A673 (cell line): ENCODE measurements at regions not wholly inside any gene's neighbourhood (a gene's known extent, or its start where the extent isn't known, plus 50 kb on each side); places are given as distances from the start of the nearest gene placed in this dataset.

Experiments
- BruUV-seq: library from RNA; stranded (reverse); fragments of 400-500 nt; replicated peaks from 2 replicates; lab custom pipeline; 2021; lab: Mats Ljungman, UMichigan
- CTCF ChIA-PET: fragments of 300-600 bp; sonication (Branson Sonifier 250); formaldehyde crosslinking; loops from one replicate; lab custom pipeline; 2022; ENCODE audit warnings: antibody characterized with exemption; lab: Charles Lee
- POLR2A ChIA-PET: fragments of 300-600 bp; sonication (Branson Sonifier 250); formaldehyde crosslinking; loops from one replicate; lab custom pipeline; 2022; ENCODE audit warnings: antibody characterized with exemption; ENCODE audit not compliant: low non-redundant PET; lab: Charles Lee
- DNase-seq: peaks from one replicate; pipeline ENCODE4 v3.0.0-alpha.2; 2015; ENCODE audit warnings: low spot score
- H3K27ac ChIP-seq: fragments of 200-600 bp; sonication (generic); 2 replicates; pipeline ENCODE4 v1.5.1; 2016; ENCODE audit warnings: mixed run types, low read depth, mild to moderate bottlenecking, mixed read lengths, antibody characterized with exemption, low read length; ENCODE audit not compliant: poor library complexity, severe bottlenecking
- H3K27me3 ChIP-seq: fragments of 200-600 bp; sonication (generic); replicated peaks from 2 replicates; pipeline ENCODE4 v1.6.1; 2017; ENCODE audit warnings: mixed run types, low read depth, mild to moderate bottlenecking, mixed read lengths, antibody characterized with exemption, low read length; ENCODE audit not compliant: insufficient read depth, poor library complexity
- H3K36me3 ChIP-seq: fragments of 200-600 bp; sonication (generic); 2 replicates; pipeline ENCODE4 v1.6.1; 2016; ENCODE audit warnings: mixed run types, mild to moderate bottlenecking, mixed read lengths, antibody characterized with exemption, low read length; ENCODE audit not compliant: insufficient read depth, poor library complexity, severe bottlenecking
- H3K4me1 ChIP-seq: fragments of 200-600 bp; sonication (generic); 2 replicates; pipeline ENCODE4 v1.6.1; 2017; ENCODE audit warnings: mixed run types, mild to moderate bottlenecking, mixed read lengths, antibody characterized with exemption, low read length; ENCODE audit not compliant: insufficient read depth, poor library complexity, severe bottlenecking
- H3K4me3 ChIP-seq: fragments of 200-600 bp; sonication (generic); 2 replicates; pipeline ENCODE4 v1.5.1; 2016; ENCODE audit warnings: low read depth, mixed run types, mild to moderate bottlenecking, mixed read lengths, low read length; ENCODE audit not compliant: poor library complexity, severe bottlenecking
- H3K9me3 ChIP-seq: fragments of 200-600 bp; sonication (generic); 2 replicates; pipeline ENCODE4 v1.6.1; 2016; ENCODE audit warnings: mixed run types, low read depth, mild to moderate bottlenecking, mixed read lengths, antibody characterized with exemption, low read length; ENCODE audit not compliant: poor library complexity, severe bottlenecking
- CTCF ChIP-seq: fragments of 300-800, 200-600 bp; sonication (generic); conservative IDR thresholded peaks from 2 replicates; pipeline ENCODE4 v1.5.1; 2017; ENCODE audit warnings: low read depth, mild to moderate bottlenecking, antibody characterized with exemption, low read length, moderate library complexity, mixed read lengths
- EZH2 ChIP-seq: fragments of 200-600 bp; sonication (generic); IDR thresholded peaks from 2 replicates; pipeline ENCODE4 v1.6.1; 2017; ENCODE audit warnings: borderline replicate concordance, low read depth, mild to moderate bottlenecking, mixed read lengths, antibody characterized with exemption, low read length; ENCODE audit not compliant: poor library complexity, severe bottlenecking
- intact Hi-C: fragments of 100-400 bp; cut with micrococcal nuclease; formaldehyde crosslinking; loops from one replicate; pipeline ENCODE4 v1.10.0; 2022; ENCODE audit not compliant: unreplicated experiment

- Histone ChIP-seq H3K4me1 (peaks cover 9% of the 10 kb centered on the region), H3K36me3 (no peaks in the 10 kb centered on the region), H3K27me3 (no peaks in the 10 kb centered on the region), H3K9me3 (no peaks in the 10 kb centered on the region), H3K27ac (no peak overlapping the region), H3K4me3 (no peak overlapping the region)
- TF ChIP-seq EZH2 (no peak), CTCF (no peak)
- ChIA-PET POLR2A (no interaction called here), CTCF (no interaction called here)
- DNase-seq = no peak
- intact Hi-C loops = no loop called here
- BruUV-seq = no TSS peak
Measured at GRCh38 chr3:147153830-147154539, 252.4 kb downstream of the ZIC4 start.

DNA sequence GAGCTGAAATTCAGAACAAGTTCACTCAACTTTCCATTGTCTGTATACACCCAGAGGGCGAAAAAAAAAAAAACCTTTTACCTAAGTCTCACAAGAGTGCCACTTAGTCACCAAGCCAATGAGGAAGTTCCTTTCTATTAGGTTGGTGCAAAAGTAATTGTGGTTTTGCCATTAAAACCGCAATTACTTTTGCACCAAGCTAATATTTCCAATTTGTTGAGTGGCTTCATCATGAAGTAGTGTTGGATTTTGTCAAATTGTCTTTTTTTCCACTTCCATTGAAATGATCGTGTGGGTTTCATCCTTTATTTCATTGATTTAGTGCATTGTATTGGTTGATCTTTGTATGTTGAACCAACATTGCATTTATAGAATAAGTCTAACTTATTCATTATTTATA is 253.9 kb downstream of the ZIC4 start:
- ChIA-PET POLR2A (no interaction called here), CTCF (no interaction called here)
- H3K36me3 ChIP-seq = no peaks in the 10 kb centered on the region
- H3K27me3 ChIP-seq = no peaks in the 10 kb centered on the region
- H3K9me3 ChIP-seq = peaks cover 5% of the 10 kb centered on the region
- no peak for DNase-seq
- no peak overlapping the region for H3K27ac ChIP-seq
- TF ChIP-seq EZH2 (no peak), CTCF (no peak)
- intact Hi-C loops = no loop called here
- H3K4me1 ChIP-seq = no peaks in the 10 kb centered on the region
- no TSS peak for BruUV-seq
- no peak overlapping the region for H3K4me3 ChIP-seq

DNA sequence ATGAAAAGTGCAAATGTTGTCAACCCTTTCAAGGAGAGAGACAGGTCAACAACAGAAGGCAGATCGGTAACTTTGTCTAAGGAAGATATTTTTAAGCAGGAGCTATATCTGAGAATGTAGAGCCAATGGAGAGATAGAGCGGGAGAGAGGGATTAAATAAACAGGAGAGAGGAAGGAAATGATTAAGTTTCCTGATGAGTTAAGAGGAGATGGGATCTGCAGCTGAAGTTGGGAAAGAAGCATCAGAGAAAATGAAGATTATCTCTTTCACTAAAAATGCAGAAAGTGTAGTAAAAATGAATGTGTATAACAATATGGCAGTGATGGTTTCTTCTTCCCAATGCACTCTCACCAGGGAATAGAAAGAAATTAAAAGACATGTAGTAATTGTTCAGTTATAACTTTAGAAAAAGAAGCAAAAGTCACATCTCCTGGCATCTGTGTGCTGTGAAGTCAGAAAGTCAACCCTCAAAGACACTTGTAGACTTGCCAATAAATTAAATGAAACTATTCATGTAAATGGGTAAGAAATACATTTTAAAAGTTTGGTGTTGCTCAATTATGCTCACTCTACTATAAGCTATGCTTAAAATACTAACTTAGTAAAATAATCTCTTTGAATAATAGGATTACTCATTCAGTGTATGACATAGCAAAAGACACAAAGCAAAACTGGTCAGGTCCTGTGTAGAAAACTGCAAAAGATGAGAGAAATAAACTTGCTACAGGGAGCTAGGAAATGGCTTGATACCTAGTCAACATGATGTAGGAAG is 264.6 kb downstream of the ZIC4 start:
- DNase-seq = peak; percentile 71
- H3K27me3 ChIP-seq = no peaks in the 10 kb centered on the region
- peak overlapping the region; percentile 43 for H3K27ac ChIP-seq
- intact Hi-C loops = loop anchor here (5.0 kb wide), 1 partner anchor 174 kb away; no protein-coding TSS in a partner anchor
- peaks cover 32% of the 10 kb centered on the region for H3K4me1 ChIP-seq
- no TSS peak for BruUV-seq
- H3K9me3 ChIP-seq = no peaks in the 10 kb centered on the region
- ChIA-PET CTCF (interaction anchor here (0.5 to 1.1 kb wide), 2 partner anchors 21 to 952 kb away, joined by 3 read pairs; no protein-coding TSS in a partner anchor), POLR2A (no interaction called here)
- no peaks in the 10 kb centered on the region for H3K36me3 ChIP-seq
- no peak overlapping the region for H3K4me3 ChIP-seq
- TF ChIP-seq CTCF = no peak
- TF ChIP-seq EZH2 = no peak
